HL-60/S4 (cell line): ENCODE measurements at regions not wholly inside any gene's neighbourhood (a gene's known extent, or its start where the extent isn't known, plus 50 kb on each side); places are given as distances from the start of the nearest gene placed in this dataset.

Source experiments
- in situ Hi-C: fragments of 300-500 bp; cut with MboI; formaldehyde crosslinking; loops from 2 replicates; pipeline ENCODE4 v1.14.3; 2022; ENCODE audit warnings: low sequenced_read_pairs

GRCh38 chr3:157816896-157817295 lies 289.3 kb downstream of the SHOX2 start:
- in situ Hi-C loops, result no loop called here

GRCh38 chr3:157816296-157816695 lies 289.9 kb downstream of the SHOX2 start:
- in situ Hi-C loops, result no loop called here

- in situ Hi-C loops, result no loop called here
These were observed 290.5 kb downstream of the SHOX2 start for GRCh38 chr3:157815739-157816138.

- in situ Hi-C loops, result no loop called here
These were observed 295.1 kb downstream of the SHOX2 start for GRCh38 chr3:157810924-157811718.

- in situ Hi-C loops, result no loop called here
These were observed 298.9 kb downstream of the SHOX2 start for GRCh38 chr3:157807280-157807679.

- in situ Hi-C loops, result no loop called here
These were observed 300.7 kb downstream of the SHOX2 start for GRCh38 chr3:157805538-157805937.

- in situ Hi-C loops, result no loop called here
These were observed 291.6 kb upstream of the VEPH1 start for GRCh38 chr3:157794771-157795170.

GRCh38 chr3:157793745-157794144 lies 290.5 kb upstream of the VEPH1 start:
- in situ Hi-C loops, result no loop called here

GRCh38 chr3:157789162-157789561 lies 285.9 kb upstream of the VEPH1 start:
- in situ Hi-C loops, result no loop called here

- in situ Hi-C loops, result no loop called here
These were observed 283.4 kb upstream of the VEPH1 start for GRCh38 chr3:157786618-157787017.

GRCh38 chr3:157786211-157786610 lies 283.0 kb upstream of the VEPH1 start:
- in situ Hi-C loops, result no loop called here

GRCh38 chr3:157785102-157785826 lies 282.0 kb upstream of the VEPH1 start:
- in situ Hi-C loops, result no loop called here

- in situ Hi-C loops, result no loop called here
These were observed 279.0 kb upstream of the VEPH1 start for GRCh38 chr3:157782236-157782635.

- in situ Hi-C loops, result no loop called here
These were observed 273.6 kb upstream of the VEPH1 start for GRCh38 chr3:157776861-157777260.

- in situ Hi-C loops, result no loop called here
These were observed 272.2 kb upstream of the VEPH1 start for GRCh38 chr3:157775446-157775845.

- in situ Hi-C loops, result no loop called here
These were observed 266.2 kb upstream of the VEPH1 start for GRCh38 chr3:157769378-157769777.

GRCh38 chr3:157767607-157768006 lies 264.4 kb upstream of the VEPH1 start:
- in situ Hi-C loops, result no loop called here

- in situ Hi-C loops, result no loop called here
These were observed 260.4 kb upstream of the VEPH1 start for GRCh38 chr3:157763644-157764043.

- in situ Hi-C loops, result no loop called here
These were observed 256.1 kb upstream of the VEPH1 start for GRCh38 chr3:157759311-157759710.

GRCh38 chr3:157755233-157755632 lies 252.0 kb upstream of the VEPH1 start:
- in situ Hi-C loops, result no loop called here

- in situ Hi-C loops, result no loop called here
These were observed 251.2 kb upstream of the VEPH1 start for GRCh38 chr3:157754451-157754850.

- in situ Hi-C loops, result no loop called here
These were observed 250.5 kb upstream of the VEPH1 start for GRCh38 chr3:157753787-157754136.
